ENCODE measurements at regions not wholly inside any gene's neighbourhood (a gene's known extent, or its start where the extent isn't known, plus 50 kb on each side); places are given as distances from the start of the nearest gene placed in this dataset.

- TF ChIP-seq CTCF (conservative IDR thresholded peaks at IDR 0.05) (no peak), ZFX (IDR thresholded peaks at IDR 0.05) (no peak)
Measured at GRCh38 chr5:96197347-96197746, 235.7 kb upstream of the ELL2 start.

Data from C4-2B (cell line).